ENCODE measurements at regions not wholly inside any gene's neighbourhood (a gene's known extent, or its start where the extent isn't known, plus 50 kb on each side); places are given as distances from the start of the nearest gene placed in this dataset.

DNA sequence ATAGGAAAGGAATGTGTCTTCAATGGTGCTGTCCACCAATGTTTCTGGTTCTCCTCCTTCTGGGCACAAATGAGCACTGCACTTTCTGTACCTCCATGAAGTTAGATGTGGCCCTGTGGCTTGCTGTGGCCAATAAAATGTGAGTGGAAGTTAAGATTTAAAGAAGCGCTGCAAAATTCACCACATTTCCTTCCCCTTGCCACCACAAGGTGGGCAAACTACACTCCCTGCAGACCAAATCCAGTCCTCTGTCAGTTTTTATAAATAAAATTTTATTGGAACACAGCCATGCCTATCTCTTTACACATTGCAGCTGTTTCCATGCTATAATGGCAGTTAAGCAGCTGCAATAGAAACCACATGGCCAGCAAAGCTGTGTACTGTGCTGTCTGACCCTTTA lies 141.4 kb upstream of the TMPO start:
- no peak for TF ChIP-seq POLR2A (IDR thresholded peaks at IDR 0.05)
- TF ChIP-seq, protein P1, sequence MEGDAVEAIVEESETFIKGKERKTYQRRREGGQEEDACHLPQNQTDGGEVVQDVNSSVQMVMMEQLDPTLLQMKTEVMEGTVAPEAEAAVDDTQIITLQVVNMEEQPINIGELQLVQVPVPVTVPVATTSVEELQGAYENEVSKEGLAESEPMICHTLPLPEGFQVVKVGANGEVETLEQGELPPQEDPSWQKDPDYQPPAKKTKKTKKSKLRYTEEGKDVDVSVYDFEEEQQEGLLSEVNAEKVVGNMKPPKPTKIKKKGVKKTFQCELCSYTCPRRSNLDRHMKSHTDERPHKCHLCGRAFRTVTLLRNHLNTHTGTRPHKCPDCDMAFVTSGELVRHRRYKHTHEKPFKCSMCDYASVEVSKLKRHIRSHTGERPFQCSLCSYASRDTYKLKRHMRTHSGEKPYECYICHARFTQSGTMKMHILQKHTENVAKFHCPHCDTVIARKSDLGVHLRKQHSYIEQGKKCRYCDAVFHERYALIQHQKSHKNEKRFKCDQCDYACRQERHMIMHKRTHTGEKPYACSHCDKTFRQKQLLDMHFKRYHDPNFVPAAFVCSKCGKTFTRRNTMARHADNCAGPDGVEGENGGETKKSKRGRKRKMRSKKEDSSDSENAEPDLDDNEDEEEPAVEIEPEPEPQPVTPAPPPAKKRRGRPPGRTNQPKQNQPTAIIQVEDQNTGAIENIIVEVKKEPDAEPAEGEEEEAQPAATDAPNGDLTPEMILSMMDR (IDR thresholded peaks at IDR 0.05): peak in 1 of 6 experiments; percentile 3

Data from Peyer's patch (tissue), 4 donors.